ENCODE measurements at regions not wholly inside any gene's neighbourhood (a gene's known extent, or its start where the extent isn't known, plus 50 kb on each side); places are given as distances from the start of the nearest gene placed in this dataset.

GRCh38 chr4:147198411-147199051, 252.9 kb upstream of the TTC29 start:
- H2BK20ac ChIP-seq (ENCODE audit: low read depth, low read length, poor library complexity, severe bottlenecking): no peak overlapping the region
- Mint-ChIP-seq H3K27ac (peak overlapping the region in 1 of 3 experiments; percentile 59; a peak in 2 of 7 replicates), H3K36me3 (ENCODE audit: insufficient read depth in 1 of 3, low read depth in 3 of 3) (no peaks in the 10 kb centered on the region), H3K4me3 (no peak overlapping the region), H3K9me3 (no peaks in the 10 kb centered on the region), H3K27me3 (ENCODE audit: low read depth) (no peaks in the 10 kb centered on the region), H3K4me1 (peaks cover 24 to 25% of the 10 kb centered on the region in 2 experiments)
- peaks cover 9% of the 10 kb centered on the region; the same call in 1 of the 2 replicates for H3K4me1 ChIP-seq (ENCODE audit: insufficient read depth, low read length)
- H3K9ac ChIP-seq (ENCODE audit: extremely low read depth, insufficient read length, low read length): no peak overlapping the region
- no peak overlapping the region for H3K4me2 ChIP-seq (ENCODE audit: insufficient read depth, insufficient read length, low read length)
- no peak overlapping the region for H3T11ph ChIP-seq (ENCODE audit: low read length)
- H2AK5ac ChIP-seq (ENCODE audit: insufficient read length, low read length): no peak overlapping the region
- H2BK5ac ChIP-seq (ENCODE audit: insufficient read length, low read length): no peak overlapping the region
- H3K4ac ChIP-seq (ENCODE audit: low read depth, low read length): no peak overlapping the region
- H3K79me2 ChIP-seq (ENCODE audit: insufficient read depth, low read length): no peaks in the 10 kb centered on the region
- no peak overlapping the region for H4K8ac ChIP-seq (replicated peaks; ENCODE audit: insufficient read length, low read depth, low read length)
- H2BK120ac ChIP-seq (ENCODE audit: low read depth, low read length, poor library complexity, severe bottlenecking): no peak overlapping the region
- H3K14ac ChIP-seq (ENCODE audit: insufficient read depth, low read length): no peak overlapping the region
- H4K20me1 ChIP-seq (ENCODE audit: control insufficient read depth, insufficient read depth, insufficient read length): no peaks in the 10 kb centered on the region
- no peak overlapping the region for H2AFZ ChIP-seq (ENCODE audit: low read length)
- no peaks in the 10 kb centered on the region for H3K79me1 ChIP-seq (ENCODE audit: insufficient read depth, low read depth, low read length, poor library complexity, severe bottlenecking)
- H2BK15ac ChIP-seq (ENCODE audit: low read depth, low read length): no peak overlapping the region
- H3K56ac ChIP-seq (ENCODE audit: insufficient read length, low read depth, low read length): no peak overlapping the region
- WGBS (ENCODE audit: extremely low coverage, insufficient read length, low lambda C conversion rate): no CpG with 5 or more reads among the region's 4 CpGs
- no peaks in the 10 kb centered on the region for H3K27me3 ChIP-seq (ENCODE audit: insufficient read depth, low read length)
- H2BK12ac ChIP-seq (ENCODE audit: insufficient read length, low read depth, low read length): no peak overlapping the region
- H3K23ac ChIP-seq (ENCODE audit: insufficient read length, low read depth, low read length): no peak overlapping the region
- no peaks in the 10 kb centered on the region for H3K9me3 ChIP-seq (ENCODE audit: control insufficient read depth, low read depth, low read length)
- H3K27ac ChIP-seq (ENCODE audit: insufficient read length, low read depth, low read length): no peak overlapping the region
- H4K91ac ChIP-seq (ENCODE audit: insufficient read length, low read depth, low read length): no peak overlapping the region
- no peak for DNase-seq
- TF ChIP-seq CTCF (conservative IDR thresholded peaks at IDR 0.05): no peak
- H4K5ac ChIP-seq (ENCODE audit: insufficient read length, low read depth, low read length): no peak overlapping the region
- no peak overlapping the region for H3K18ac ChIP-seq (ENCODE audit: insufficient read length, low read depth, low read length)
- H3K23me2 ChIP-seq (ENCODE audit: insufficient read length, low read depth, low read length, poor library complexity, severe bottlenecking): no peaks in the 10 kb centered on the region

All from H9 (cell line).